ENCODE measurements at regions not wholly inside any gene's neighbourhood (a gene's known extent, or its start where the extent isn't known, plus 50 kb on each side); places are given as distances from the start of the nearest gene placed in this dataset.
A peak's percentile ranks its signal among the peaks of the same experiment; 100 is the strongest.

- 25% methylated on average over 23 of the region's 23 CpGs for WGBS
- TF ChIP-seq CTCF (IDR thresholded peaks at IDR 0.05) (no peak), EP300 (IDR thresholded peaks at IDR 0.05) (no peak)
Observed at GRCh38 chr16:73890186-73891128, 406.2 kb upstream of the PSMD7 start.

GRCh38 chr16:73888840-73889490, 407.6 kb upstream of the PSMD7 start:
- TF ChIP-seq POLR2AphosphoS5 (IDR thresholded peaks at IDR 0.05) (peak; percentile 20 to 34), EP300 (IDR thresholded peaks at IDR 0.05) (no peak)
- no peak for DNase-seq (ENCODE audit: extremely low spot score)
- WGBS = 56% methylated on average over 13 of the region's 13 CpGs
- H3K4me1 ChIP-seq = peaks cover 0 to 8% (median 3%) of the 10 kb centered on the region in 4 donors
- H3K27me3 ChIP-seq = peaks cover 0 to 47% (median 1%) of the 10 kb centered on the region in 4 donors
- intact Hi-C loops (cut with DNase I) = no loop called here
- no peak overlapping the region for H3K27ac ChIP-seq (replicated peaks in 1 of 4)
- no peaks in the 10 kb centered on the region for H3K36me3 ChIP-seq
- no peaks in the 10 kb centered on the region for H3K9me3 ChIP-seq
- H3K4me3 ChIP-seq = no peak overlapping the region

More at GRCh38 chr16:73890186-73891128, 406.2 kb upstream of the PSMD7 start:
- peaks cover 0 to 8% (median 3%) of the 10 kb centered on the region in 4 donors for H3K4me1 ChIP-seq
- H3K4me3 ChIP-seq = peak overlapping the region in 3 of 4 donors; percentile 17 to 20 (median 18)
- intact Hi-C loops (cut with DNase I) = no loop called here
- H3K27me3 ChIP-seq = peaks cover 0 to 44% (median 1%) of the 10 kb centered on the region in 4 donors
- no peaks in the 10 kb centered on the region for H3K9me3 ChIP-seq
- H3K36me3 ChIP-seq = no peaks in the 10 kb centered on the region
- DNase-seq (ENCODE audit: extremely low spot score) = no peak
- no peak overlapping the region for H3K27ac ChIP-seq (replicated peaks in 1 of 4)

DNA sequence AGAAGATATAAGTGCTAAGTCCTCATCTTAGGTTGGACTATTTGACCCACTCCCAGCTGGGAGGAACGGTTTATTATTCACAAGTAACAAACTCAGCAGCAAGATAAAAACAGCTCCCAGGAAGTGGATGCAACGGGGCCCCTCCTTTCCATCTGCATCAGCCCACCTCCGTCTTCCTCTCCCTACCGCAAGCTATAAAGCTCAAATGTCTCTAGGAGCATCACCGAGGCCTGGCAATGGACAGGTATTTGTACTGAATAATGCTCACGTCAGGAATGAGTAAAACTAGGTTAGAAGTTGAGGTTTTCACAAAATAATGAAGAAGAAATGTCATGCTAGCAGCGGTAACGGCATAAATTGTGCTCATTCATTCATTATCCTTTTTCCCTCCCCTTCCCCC, 408.7 kb upstream of the PSMD7 start:
- no peak for DNase-seq (ENCODE audit: extremely low spot score)
- peaks cover 0 to 47% (median 1%) of the 10 kb centered on the region in 4 donors for H3K27me3 ChIP-seq
- H3K9me3 ChIP-seq = no peaks in the 10 kb centered on the region
- H3K4me3 ChIP-seq = no peak overlapping the region
- H3K27ac ChIP-seq (replicated peaks in 1 of 4) = no peak overlapping the region
- TF ChIP-seq POLR2A (IDR thresholded peaks at IDR 0.05; ENCODE audit: low read depth) = no peak
- TF ChIP-seq CTCF (IDR thresholded peaks at IDR 0.05) = no peak
- no peak for TF ChIP-seq EP300 (IDR thresholded peaks at IDR 0.05)
- no peak for TF ChIP-seq POLR2AphosphoS5 (IDR thresholded peaks at IDR 0.05)
- H3K36me3 ChIP-seq = no peaks in the 10 kb centered on the region
- intact Hi-C loops (cut with DNase I) = no loop called here
- WGBS = 73% methylated on average over 8 of the region's 8 CpGs
- H3K4me1 ChIP-seq = peaks cover 0 to 8% (median 3%) of the 10 kb centered on the region in 4 donors

DNA sequence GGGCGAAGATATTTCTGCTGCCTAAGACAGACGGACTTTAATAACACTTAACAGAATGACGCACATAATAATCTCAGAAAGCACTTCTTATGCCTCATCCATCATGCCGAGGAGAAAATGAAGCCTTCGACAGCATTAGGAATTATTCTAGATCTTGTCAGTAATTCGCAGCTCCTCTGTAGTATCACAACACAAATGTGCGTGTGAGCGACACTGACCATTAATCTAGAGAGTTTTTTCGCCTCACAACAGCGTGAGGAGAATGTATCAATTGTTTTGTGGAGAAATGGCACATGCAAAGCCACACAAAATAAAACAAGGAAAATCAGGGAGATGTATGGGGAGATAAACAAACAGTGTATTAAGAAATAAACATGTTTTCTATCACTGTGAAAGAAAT, 410.2 kb upstream of the PSMD7 start:
- intact Hi-C loops (cut with DNase I) = no loop called here

More for the DNA sequence above, 410.2 kb upstream of the PSMD7 start:
- WGBS = 84% methylated on average over 10 of the region's 10 CpGs
- H3K4me1 ChIP-seq = peaks cover 0 to 8% (median 3%) of the 10 kb centered on the region in 4 donors
- H3K9me3 ChIP-seq = no peaks in the 10 kb centered on the region
- H3K27me3 ChIP-seq = peaks cover 0 to 47% (median 1%) of the 10 kb centered on the region in 4 donors
- no peak for DNase-seq (ENCODE audit: extremely low spot score)
- H3K4me3 ChIP-seq = no peak overlapping the region
- no peak overlapping the region for H3K27ac ChIP-seq (replicated peaks in 1 of 4)
- no peaks in the 10 kb centered on the region for H3K36me3 ChIP-seq
- TF ChIP-seq POLR2AphosphoS5 (IDR thresholded peaks at IDR 0.05) (no peak), CTCF (IDR thresholded peaks at IDR 0.05) (no peak), EP300 (IDR thresholded peaks at IDR 0.05) (no peak), POLR2A (IDR thresholded peaks at IDR 0.05; ENCODE audit: low read depth) (no peak)
